Transverse colon (tissue), 4 donors: ENCODE measurements at regions not wholly inside any gene's neighbourhood (a gene's known extent, or its start where the extent isn't known, plus 50 kb on each side); places are given as distances from the start of the nearest gene placed in this dataset.

Experiments used
- DNase-seq: peaks from one replicate; pipeline ENCODE4 v3.0.0-alpha.2; 2019
- H3K27ac ChIP-seq, 4 donors: fragments of 200-600 bp; sonication (generic); 2 replicates each; pipeline ENCODE4 v1.5.1; 2016 to 2018; ENCODE audit warnings: inconsistent platforms in 4 of 4
- H3K27me3 ChIP-seq: fragments of 200-600 bp; sonication (generic); 2 replicates; pipeline ENCODE4 v1.5.1; 2017; ENCODE audit warnings: inconsistent platforms
- H3K36me3 ChIP-seq, 4 donors: fragments of 200-600 bp; sonication (generic); 2 replicates each; pipeline ENCODE4 v1.5.1; 2017 to 2019; ENCODE audit warnings: inconsistent platforms in 4 of 4
- H3K4me1 ChIP-seq, 4 donors: fragments of 200-600 bp; sonication (generic); 2 replicates each; pipeline ENCODE4 v1.5.1; 2017 to 2020; ENCODE audit warnings: inconsistent platforms in 4 of 4
- H3K4me3 ChIP-seq, 4 donors: fragments of 200-600 bp; sonication (generic); 1 replicate in 1 of 4; 2 replicates in 3 of 4; pipeline versions ENCODE4 v1.5.1 to v1.6.1; 2017 to 2019; ENCODE audit warnings: inconsistent platforms in 4 of 4
- H3K9me3 ChIP-seq, 2 donors: fragments of 200-600 bp; sonication (generic); 2 replicates each; pipeline ENCODE4 v1.5.1; 2017 to 2019; ENCODE audit warnings: inconsistent platforms in 2 of 2
- EP300 ChIP-seq: sonication (generic); formaldehyde crosslinking; IDR thresholded peaks from one replicate; pipeline ENCODE4 v1.6.1; 2017; ENCODE audit warnings: antibody characterized with exemption, low read depth
- POLR2A ChIP-seq: fragments of 450-650 bp; IDR thresholded peaks from one replicate; pipeline ENCODE4 v1.6.1; 2016; ENCODE audit warnings: antibody characterized with exemption, mild to moderate bottlenecking, moderate library complexity
- POLR2AphosphoS5 ChIP-seq, 3 donors: sonication (generic); formaldehyde crosslinking; IDR thresholded peaks; one replicate each; pipeline ENCODE4 v1.6.1; 2016; ENCODE audit warnings: antibody characterized with exemption in 3 of 3
- WGBS, 2 donors: methylation state at CpG; one replicate each; pipeline ENCODE4 v1.1.5; 2018; ENCODE audit warnings: low coverage in 1 of 2; 5-methylcytosine and 5-hydroxymethylcytosine counted together
- in situ Hi-C, 4 donors: fragments of 200-750 bp; cut with MboI; loops; one replicate each; pipeline versions ENCODE4 v1.15.0 to v1.15.1; 2017; ENCODE audit warnings: low sequenced_read_pairs in 3 of 4, low pct_ligation_motif_present in 1 of 4, low pct_unique_long_range_greater_than_20kb in 1 of 4
- intact Hi-C: fragments of 100-400 bp; cut with DNase I; formaldehyde crosslinking; loops from one replicate; pipeline ENCODE4 v1.15.1; 2023; ENCODE audit warnings: low total_unique reads
- TF ChIP-seq, protein P1 (sequence below), 5 experiments: fragments of 200-600 bp in 3 of 5; fragments of 450-650 bp in 2 of 5; sonication (generic) in 3 of 5; IDR thresholded peaks; 1 replicate in 2 of 5; 2 replicates in 3 of 5; pipeline ENCODE4 v1.5.1; 2016 to 2017; ENCODE audit warnings: antibody characterized with exemption in 5 of 5, inconsistent platforms in 3 of 5, mild to moderate bottlenecking in 2 of 5, moderate library complexity in 1 of 5

- no peak overlapping the region for H3K4me3 ChIP-seq
- intact Hi-C loops (no loop called here), in situ Hi-C loops (no loop called here)
- H3K4me1 ChIP-seq, result no peaks in the 10 kb centered on the region
- WGBS, 2 donors, result 64 to 80% methylated on average over 1 to 6 of the region's 6 CpGs
- H3K36me3 ChIP-seq, result no peaks in the 10 kb centered on the region
- TF ChIP-seq POLR2AphosphoS5 (IDR thresholded peaks at IDR 0.05), result no peak
- TF ChIP-seq, protein P1, sequence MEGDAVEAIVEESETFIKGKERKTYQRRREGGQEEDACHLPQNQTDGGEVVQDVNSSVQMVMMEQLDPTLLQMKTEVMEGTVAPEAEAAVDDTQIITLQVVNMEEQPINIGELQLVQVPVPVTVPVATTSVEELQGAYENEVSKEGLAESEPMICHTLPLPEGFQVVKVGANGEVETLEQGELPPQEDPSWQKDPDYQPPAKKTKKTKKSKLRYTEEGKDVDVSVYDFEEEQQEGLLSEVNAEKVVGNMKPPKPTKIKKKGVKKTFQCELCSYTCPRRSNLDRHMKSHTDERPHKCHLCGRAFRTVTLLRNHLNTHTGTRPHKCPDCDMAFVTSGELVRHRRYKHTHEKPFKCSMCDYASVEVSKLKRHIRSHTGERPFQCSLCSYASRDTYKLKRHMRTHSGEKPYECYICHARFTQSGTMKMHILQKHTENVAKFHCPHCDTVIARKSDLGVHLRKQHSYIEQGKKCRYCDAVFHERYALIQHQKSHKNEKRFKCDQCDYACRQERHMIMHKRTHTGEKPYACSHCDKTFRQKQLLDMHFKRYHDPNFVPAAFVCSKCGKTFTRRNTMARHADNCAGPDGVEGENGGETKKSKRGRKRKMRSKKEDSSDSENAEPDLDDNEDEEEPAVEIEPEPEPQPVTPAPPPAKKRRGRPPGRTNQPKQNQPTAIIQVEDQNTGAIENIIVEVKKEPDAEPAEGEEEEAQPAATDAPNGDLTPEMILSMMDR (IDR thresholded peaks at IDR 0.05), result no peak
- no peak for TF ChIP-seq POLR2A
- no peak for TF ChIP-seq EP300
- H3K27me3 ChIP-seq, result no peaks in the 10 kb centered on the region
- H3K27ac ChIP-seq, result no peak overlapping the region
- DNase-seq, result no peak
- no peaks in the 10 kb centered on the region for H3K9me3 ChIP-seq
These were observed 79.4 kb downstream of the MRM1 start for GRCh38 chr17:36680701-36681202.

GRCh38 chr17:36682773-36683172, 81.4 kb downstream of the MRM1 start:
- TF ChIP-seq POLR2AphosphoS5 (IDR thresholded peaks at IDR 0.05) (no peak), POLR2A (no peak), EP300 (no peak)
- Histone ChIP-seq H3K36me3 (no peaks in the 10 kb centered on the region), H3K9me3 (no peaks in the 10 kb centered on the region), H3K4me3 (no peak overlapping the region), H3K27ac (no peak overlapping the region), H3K4me1 (no peaks in the 10 kb centered on the region), H3K27me3 (peaks cover 5% of the 10 kb centered on the region)
- DNase-seq, result no peak
- WGBS, 2 donors, result 47 to 58% methylated on average over 7 of the region's 7 CpGs
- in situ Hi-C loops, result no loop called here
- intact Hi-C loops, result no loop called here

DNA sequence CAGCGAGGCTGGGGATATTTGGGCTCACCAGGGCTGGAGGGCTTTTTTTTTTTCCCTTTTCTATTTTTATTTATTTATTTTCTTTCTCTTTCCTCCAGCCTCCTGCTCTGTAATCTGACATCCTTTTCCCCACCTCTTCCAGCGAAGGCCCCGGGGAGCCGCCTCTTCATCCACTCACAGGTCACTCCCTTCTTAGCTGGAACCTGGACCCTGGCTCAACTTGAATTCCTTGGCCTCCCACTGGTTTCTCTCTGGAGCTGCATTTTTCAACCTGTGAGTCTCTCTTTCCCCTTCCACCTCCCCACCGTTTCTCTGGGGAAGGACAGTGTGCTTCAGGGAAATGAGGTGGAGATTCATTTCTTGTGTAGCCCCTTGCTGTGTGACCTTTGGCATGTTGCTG, 82.0 kb downstream of the MRM1 start:
- intact Hi-C loops, result no loop called here
- no peak for TF ChIP-seq EP300
- TF ChIP-seq POLR2AphosphoS5 (IDR thresholded peaks at IDR 0.05), result no peak
- TF ChIP-seq, protein P1 (IDR thresholded peaks at IDR 0.05), result no peak
- TF ChIP-seq POLR2A, result no peak
- 76 to 84% methylated on average over 5 of the region's 5 CpGs for WGBS, 2 donors
- H3K4me1 ChIP-seq, result no peaks in the 10 kb centered on the region
- H3K27me3 ChIP-seq, result peaks cover 5% of the 10 kb centered on the region
- H3K9me3 ChIP-seq, result no peaks in the 10 kb centered on the region
- in situ Hi-C loops, result no loop called here
- H3K27ac ChIP-seq, result no peak overlapping the region
- no peak overlapping the region for H3K4me3 ChIP-seq
- no peak for DNase-seq
- H3K36me3 ChIP-seq, result no peaks in the 10 kb centered on the region

- in situ Hi-C loops, result no loop called here
- no peak overlapping the region for H3K27ac ChIP-seq
- H3K27me3 ChIP-seq, result peaks cover 5% of the 10 kb centered on the region
- no peaks in the 10 kb centered on the region for H3K9me3 ChIP-seq
- intact Hi-C loops, result no loop called here
- 74 to 87% methylated on average over 4 of the region's 4 CpGs for WGBS, 2 donors
- no peaks in the 10 kb centered on the region for H3K36me3 ChIP-seq
- no peak overlapping the region for H3K4me3 ChIP-seq
- no peak for TF ChIP-seq POLR2A
- TF ChIP-seq EP300, result no peak
- TF ChIP-seq POLR2AphosphoS5 (IDR thresholded peaks at IDR 0.05), result no peak
- TF ChIP-seq, protein P1 (IDR thresholded peaks at IDR 0.05), result no peak
- H3K4me1 ChIP-seq, result peaks cover 0 to 4% (median under 1%) of the 10 kb centered on the region in 4 donors
- DNase-seq, result no peak
These were observed 82.8 kb downstream of the MRM1 start for GRCh38 chr17:36684134-36684533.

DNA sequence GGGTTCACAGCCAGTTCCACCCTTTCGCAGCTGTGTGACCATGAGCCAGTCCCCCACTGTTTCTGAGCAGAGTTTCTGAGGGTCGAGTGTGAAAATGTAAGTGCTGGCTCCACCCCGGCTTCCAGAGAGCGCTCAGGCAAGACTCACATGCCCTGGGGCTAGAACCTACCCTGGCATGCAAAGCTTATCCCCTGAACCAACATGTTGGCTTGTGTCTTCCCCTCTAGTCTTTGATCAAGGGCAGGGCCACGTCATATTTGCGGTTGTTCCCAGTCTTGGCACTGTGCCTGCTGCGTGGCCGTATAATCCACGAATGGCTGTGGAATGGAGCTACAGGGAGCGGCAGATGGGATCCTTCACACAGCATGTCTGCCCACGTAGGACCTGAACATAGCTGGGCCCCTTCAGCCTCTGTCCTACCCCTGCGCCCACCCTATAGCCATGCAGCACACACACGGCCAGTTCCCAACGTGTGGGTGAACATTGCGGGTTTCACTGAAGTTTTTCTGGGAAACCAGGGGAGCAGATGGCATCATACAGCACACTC, 84.8 kb downstream of the MRM1 start:
- Histone ChIP-seq H3K4me1 (peaks cover 0 to 12% (median 7%) of the 10 kb centered on the region in 4 donors), H3K27ac (no peak overlapping the region), H3K27me3 (peaks cover 5% of the 10 kb centered on the region), H3K4me3 (no peak overlapping the region), H3K36me3 (no peaks in the 10 kb centered on the region), H3K9me3 (no peaks in the 10 kb centered on the region)
- TF ChIP-seq POLR2A, result no peak
- TF ChIP-seq, protein P1 (IDR thresholded peaks at IDR 0.05), result no peak
- TF ChIP-seq POLR2AphosphoS5 (IDR thresholded peaks at IDR 0.05), result no peak
- DNase-seq, result no peak
- in situ Hi-C loops (no loop called here), intact Hi-C loops (no loop called here)
- 63% methylated on average over 15 of the region's 15 CpGs; no CpG with 5 or more reads in 1 of the 2 donors for WGBS, 2 donors
